CD8-positive, alpha-beta memory T cell (primary cell): ENCODE measurements at regions not wholly inside any gene's neighbourhood (a gene's known extent, or its start where the extent isn't known, plus 50 kb on each side); places are given as distances from the start of the nearest gene placed in this dataset.
"Not testable (repeated sequence)": the region's sequence is repeated elsewhere in the genome, so short reads cannot be mapped to it uniquely, and the experiment has no call there.

ENCODE experiments used
- CTCF ChIA-PET: fragments of 350-600 bp; sonication (Branson Sonifier 250); formaldehyde crosslinking; loops from one replicate; lab custom pipeline; 2021; ENCODE audit warnings: antibody characterized with exemption; lab: Charles Lee
- POLR2A ChIA-PET: fragments of 350-600 bp; sonication (Branson Sonifier 250); formaldehyde crosslinking; loops from one replicate; lab custom pipeline; 2021; ENCODE audit warnings: antibody characterized with exemption; lab: Charles Lee
- DNase-seq, 5 donors: peaks; one replicate each; pipeline versions ENCODE4 v3.0.0 to v3.0.0-alpha.2; 2020 to 2022; ENCODE audit warnings: mixed read lengths in 1 of 5
- H3K27ac ChIP-seq: one replicate; pipeline ENCODE4 v1.7.0; 2013; ENCODE audit warnings: low read depth, mild to moderate bottlenecking, low read length, moderate library complexity
- H3K27me3 ChIP-seq: 2 replicates; pipeline ENCODE4 v1.7.0; 2013; ENCODE audit warnings: low read length, mild to moderate bottlenecking; ENCODE audit not compliant: insufficient read depth, poor library complexity, severe bottlenecking
- H3K36me3 ChIP-seq: 2 replicates; pipeline ENCODE4 v1.7.0; 2013; ENCODE audit warnings: mild to moderate bottlenecking, low read length, moderate library complexity; ENCODE audit not compliant: insufficient read depth
- H3K4me1 ChIP-seq: 2 replicates; pipeline ENCODE4 v1.7.0; 2013; ENCODE audit warnings: mild to moderate bottlenecking, low read length, moderate library complexity; ENCODE audit not compliant: insufficient read depth
- H3K4me3 ChIP-seq: 2 replicates; pipeline ENCODE4 v1.7.0; 2013; ENCODE audit warnings: mild to moderate bottlenecking, low read length
- H3K9me3 ChIP-seq: 2 replicates; pipeline ENCODE4 v1.7.0; 2013; ENCODE audit warnings: mild to moderate bottlenecking, low read length
- H3K27ac Mint-ChIP-seq, 8 donors: one replicate each; pipeline ENCODE4 v1.8.0; 2020 to 2021; ENCODE audit warnings: mixed read lengths in 8 of 8, mild to moderate bottlenecking in 6 of 8, inconsistent platforms in 3 of 8, moderate library complexity in 3 of 8
- H3K27me3 Mint-ChIP-seq, 2 donors: one replicate each; pipeline ENCODE4 v1.8.0; 2020 to 2021; ENCODE audit warnings: mixed read lengths in 2 of 2, mild to moderate bottlenecking in 1 of 2, moderate library complexity in 1 of 2
- H3K36me3 Mint-ChIP-seq, 3 donors: one replicate each; pipeline ENCODE4 v1.8.0; 2020 to 2021; ENCODE audit warnings: mixed read lengths in 3 of 3, inconsistent platforms in 1 of 3, mild to moderate bottlenecking in 1 of 3
- H3K4me1 Mint-ChIP-seq, 3 donors: one replicate each; pipeline ENCODE4 v1.8.0; 2020 to 2021; ENCODE audit warnings: mixed read lengths in 3 of 3, inconsistent platforms in 1 of 3, mild to moderate bottlenecking in 1 of 3
- H3K4me3 Mint-ChIP-seq, 7 donors: one replicate each; pipeline ENCODE4 v1.8.0; 2020 to 2021; ENCODE audit warnings: mixed read lengths in 7 of 7, mild to moderate bottlenecking in 6 of 7, moderate library complexity in 4 of 7, inconsistent platforms in 2 of 7
- H3K9me3 Mint-ChIP-seq, 5 donors: one replicate each; pipeline ENCODE4 v1.8.0; 2020 to 2022; ENCODE audit warnings: mixed read lengths in 5 of 5, mild to moderate bottlenecking in 3 of 5, moderate library complexity in 2 of 5, inconsistent platforms in 1 of 5

DNA sequence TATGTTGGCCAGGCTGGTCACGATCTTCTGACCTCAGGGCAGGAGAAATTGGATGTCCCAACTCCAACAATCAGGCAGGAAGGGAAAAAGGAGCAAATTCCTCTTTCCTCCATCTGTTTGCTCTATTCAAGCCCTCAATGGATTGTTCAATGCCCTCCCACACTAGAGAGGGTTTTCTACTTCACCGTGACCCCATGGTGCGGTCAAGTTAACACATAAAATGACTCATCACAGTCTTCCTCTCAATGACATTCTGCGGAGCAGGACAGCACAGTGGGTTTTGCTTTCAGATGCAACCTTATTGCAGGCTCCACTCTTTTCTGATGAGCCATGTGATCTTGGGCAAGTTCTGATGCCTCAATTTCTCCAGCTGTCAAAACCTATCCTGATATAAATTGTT, 364.9 kb downstream of the ANKRD30A start:
- Mint-ChIP-seq H3K36me3 (no peaks in the 10 kb centered on the region), H3K27ac (no peak overlapping the region), H3K9me3 (peaks cover 0 to 15% (median 7%) of the 10 kb centered on the region in 5 donors), H3K4me1 (no peaks in the 10 kb centered on the region), H3K4me3 (no peak overlapping the region), H3K27me3 (no peaks in the 10 kb centered on the region)
- no peaks in the 10 kb centered on the region for H3K4me1 ChIP-seq
- no peak overlapping the region for H3K27ac ChIP-seq
- DNase-seq = no peak
- H3K9me3 ChIP-seq = no peaks in the 10 kb centered on the region
- POLR2A ChIA-PET = no interaction called here
- CTCF ChIA-PET = no interaction called here
- H3K4me3 ChIP-seq = no peak overlapping the region
- H3K36me3 ChIP-seq = no peaks in the 10 kb centered on the region
- H3K27me3 ChIP-seq = no peaks in the 10 kb centered on the region

DNA sequence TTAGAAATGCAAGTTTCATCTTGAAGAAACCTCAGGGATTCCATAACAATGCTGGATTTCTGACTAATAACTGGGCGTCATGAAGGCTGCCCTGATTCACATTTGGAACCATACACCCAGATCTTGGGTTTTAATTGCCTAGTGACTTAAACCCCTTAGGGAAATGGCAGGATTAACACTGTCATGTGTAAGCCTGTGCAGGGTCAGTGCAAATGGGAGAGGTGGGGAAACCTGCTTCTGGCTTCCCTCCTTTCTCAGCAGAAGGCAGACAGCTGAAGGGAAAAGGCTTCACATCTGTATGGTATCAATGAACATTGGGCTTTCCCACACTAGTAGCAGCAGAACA, 364.2 kb downstream of the ANKRD30A start:
- DNase-seq = no peak
- no peak overlapping the region for H3K4me3 Mint-ChIP-seq
- no peaks in the 10 kb centered on the region for H3K27me3 ChIP-seq
- no peaks in the 10 kb centered on the region for H3K36me3 ChIP-seq
- H3K27me3 Mint-ChIP-seq = no peaks in the 10 kb centered on the region
- H3K4me3 ChIP-seq = no peak overlapping the region
- no peaks in the 10 kb centered on the region for H3K4me1 Mint-ChIP-seq
- H3K36me3 Mint-ChIP-seq = no peaks in the 10 kb centered on the region
- no peaks in the 10 kb centered on the region for H3K4me1 ChIP-seq
- POLR2A ChIA-PET = no interaction called here
- CTCF ChIA-PET = no interaction called here
- peaks cover 0 to 15% (median 7%) of the 10 kb centered on the region in 5 donors for H3K9me3 Mint-ChIP-seq
- no peak overlapping the region for H3K27ac Mint-ChIP-seq
- H3K9me3 ChIP-seq = no peaks in the 10 kb centered on the region
- no peak overlapping the region for H3K27ac ChIP-seq

GRCh38 chr10:37488792-37489657, 363.6 kb downstream of the ANKRD30A start:
- Histone ChIP-seq H3K36me3 (no peaks in the 10 kb centered on the region), H3K27ac (no peak overlapping the region), H3K4me3 (no peak overlapping the region), H3K9me3 (no peaks in the 10 kb centered on the region), H3K4me1 (no peaks in the 10 kb centered on the region), H3K27me3 (no peaks in the 10 kb centered on the region)
- peaks cover 0 to 13% (median 7%) of the 10 kb centered on the region in 5 donors for H3K9me3 Mint-ChIP-seq
- POLR2A ChIA-PET = no interaction called here
- H3K4me1 Mint-ChIP-seq = no peaks in the 10 kb centered on the region
- no peak for DNase-seq
- H3K27ac Mint-ChIP-seq = no peak overlapping the region
- no peaks in the 10 kb centered on the region for H3K36me3 Mint-ChIP-seq
- no peak overlapping the region for H3K4me3 Mint-ChIP-seq
- CTCF ChIA-PET = no interaction called here
- no peaks in the 10 kb centered on the region for H3K27me3 Mint-ChIP-seq

DNA sequence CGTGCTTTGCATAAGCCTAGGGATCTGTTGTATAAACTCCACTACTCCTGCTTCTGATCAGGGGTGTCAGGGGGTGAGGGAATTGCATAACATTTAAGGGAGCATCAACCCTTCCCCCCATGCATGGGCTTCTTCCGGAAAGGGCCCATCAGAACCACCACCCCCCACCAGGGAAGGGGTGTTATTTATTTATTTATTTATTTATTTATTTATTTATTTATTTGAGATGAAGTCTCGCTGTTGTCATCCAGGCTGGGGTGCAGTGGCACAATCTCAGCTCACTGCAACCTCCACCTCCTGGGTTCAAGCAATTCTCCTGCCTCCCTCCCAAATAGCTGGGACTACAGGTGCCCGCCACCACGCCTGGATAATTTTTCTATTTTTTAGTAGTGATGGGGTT, 355.2 kb downstream of the ANKRD30A start:
- H3K27ac Mint-ChIP-seq, H3K27me3 Mint-ChIP-seq, DNase-seq, H3K27me3 ChIP-seq, H3K36me3 ChIP-seq, H3K4me3 ChIP-seq, POLR2A ChIA-PET, H3K4me1 ChIP-seq, H3K9me3 ChIP-seq, H3K27ac ChIP-seq, CTCF ChIA-PET, H3K4me3 Mint-ChIP-seq, H3K4me1 Mint-ChIP-seq, H3K36me3 Mint-ChIP-seq: not testable (repeated sequence)
- H3K9me3 Mint-ChIP-seq = peaks cover 0 to 11% (median 6%) of the 10 kb centered on the region in 5 donors

DNA sequence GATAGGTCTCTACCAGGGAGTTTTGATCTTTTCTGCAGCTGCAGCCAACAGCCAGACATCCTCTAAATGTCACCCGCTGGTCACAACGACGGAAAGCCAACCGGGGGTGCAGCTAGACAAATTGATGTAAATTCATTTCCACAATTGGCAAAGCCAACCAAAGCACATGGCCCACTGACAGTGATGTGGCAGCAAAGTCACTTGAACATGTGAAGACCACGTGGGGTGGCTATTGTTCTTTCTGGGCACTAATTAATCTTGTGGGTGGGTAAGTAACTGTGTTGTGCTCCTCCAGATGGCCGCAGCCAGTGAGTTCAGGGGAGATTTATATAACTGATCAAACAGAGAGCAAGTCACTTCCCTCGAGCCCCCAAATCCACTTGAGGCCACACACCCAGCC, 354.1 kb downstream of the ANKRD30A start:
- Histone ChIP-seq H3K27me3 (no peaks in the 10 kb centered on the region), H3K9me3 (no peaks in the 10 kb centered on the region), H3K4me3 (no peak overlapping the region), H3K27ac (no peak overlapping the region), H3K36me3 (no peaks in the 10 kb centered on the region), H3K4me1 (no peaks in the 10 kb centered on the region)
- no peak overlapping the region for H3K4me3 Mint-ChIP-seq
- no peaks in the 10 kb centered on the region for H3K36me3 Mint-ChIP-seq
- ChIA-PET CTCF (no interaction called here), POLR2A (no interaction called here)
- H3K9me3 Mint-ChIP-seq = peaks cover 0 to 11% (median 3%) of the 10 kb centered on the region in 5 donors
- H3K27ac Mint-ChIP-seq = no peak overlapping the region
- H3K27me3 Mint-ChIP-seq = no peaks in the 10 kb centered on the region
- DNase-seq = no peak
- H3K4me1 Mint-ChIP-seq = no peaks in the 10 kb centered on the region

DNA sequence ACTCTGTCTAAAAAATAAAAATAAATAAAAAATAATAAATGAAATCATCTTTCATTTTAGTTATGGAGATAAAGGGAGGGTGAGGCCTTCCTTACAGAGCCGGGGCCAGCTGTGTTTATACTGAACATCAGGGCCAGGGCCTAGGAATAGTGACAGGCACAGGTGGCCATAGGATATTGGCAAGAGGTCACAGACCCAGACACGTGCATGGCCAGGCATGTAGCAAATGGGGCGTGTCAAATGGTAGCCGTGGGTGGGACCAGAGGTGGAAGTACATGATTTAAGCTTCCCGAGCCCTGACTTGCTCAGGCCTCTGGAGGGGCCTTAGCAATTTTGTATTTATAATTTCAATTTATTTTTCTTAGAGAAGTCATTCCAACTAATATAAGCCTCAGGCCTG, 353.0 kb downstream of the ANKRD30A start:
- Mint-ChIP-seq H3K27ac (no peak overlapping the region), H3K27me3 (no peaks in the 10 kb centered on the region), H3K36me3 (no peaks in the 10 kb centered on the region), H3K9me3 (peaks cover 0 to 16% (median 3%) of the 10 kb centered on the region in 5 donors), H3K4me1 (no peaks in the 10 kb centered on the region), H3K4me3 (no peak overlapping the region)
- DNase-seq = no peak
- Histone ChIP-seq H3K27ac (no peak overlapping the region), H3K36me3 (no peaks in the 10 kb centered on the region), H3K27me3 (no peaks in the 10 kb centered on the region), H3K4me3 (no peak overlapping the region), H3K9me3 (no peaks in the 10 kb centered on the region), H3K4me1 (no peaks in the 10 kb centered on the region)
- ChIA-PET CTCF (no interaction called here), POLR2A (no interaction called here)

GRCh38 chr10:37476285-37476684, 350.9 kb downstream of the ANKRD30A start:
- Histone ChIP-seq H3K27me3 (no peaks in the 10 kb centered on the region), H3K9me3 (no peaks in the 10 kb centered on the region), H3K4me3 (no peak overlapping the region), H3K4me1 (no peaks in the 10 kb centered on the region), H3K27ac (no peak overlapping the region), H3K36me3 (no peaks in the 10 kb centered on the region)
- POLR2A ChIA-PET = no interaction called here
- Mint-ChIP-seq H3K36me3 (no peaks in the 10 kb centered on the region), H3K27me3 (no peaks in the 10 kb centered on the region), H3K9me3 (peaks cover 0 to 17% (median 7%) of the 10 kb centered on the region in 5 donors), H3K4me3 (no peak overlapping the region), H3K27ac (no peak overlapping the region), H3K4me1 (no peaks in the 10 kb centered on the region)
- DNase-seq = no peak
- CTCF ChIA-PET = no interaction called here

DNA sequence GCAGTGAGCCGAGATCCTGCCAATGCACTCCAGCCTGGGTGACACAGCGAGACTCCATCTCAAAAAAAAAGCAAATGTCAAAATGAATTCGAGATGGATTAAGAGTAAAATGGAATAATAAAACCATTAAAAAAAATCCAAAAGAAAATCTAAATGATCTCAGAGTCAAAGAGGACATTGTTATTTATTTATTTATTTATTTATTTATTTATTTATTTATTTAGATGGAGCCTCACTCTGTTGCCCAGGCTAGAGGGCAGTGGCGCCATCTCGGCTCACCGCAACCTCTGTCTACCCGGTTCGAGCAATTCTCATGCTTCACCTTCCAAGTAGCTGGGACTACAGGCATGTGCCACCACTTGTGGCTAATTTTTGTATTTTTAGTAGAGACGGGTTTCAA, 349.2 kb downstream of the ANKRD30A start:
- ChIA-PET CTCF (no interaction called here), POLR2A (no interaction called here)
- Histone ChIP-seq H3K36me3 (no peaks in the 10 kb centered on the region), H3K4me1 (no peaks in the 10 kb centered on the region), H3K27ac (no peak overlapping the region), H3K9me3 (no peaks in the 10 kb centered on the region), H3K4me3 (no peak overlapping the region), H3K27me3 (no peaks in the 10 kb centered on the region)
- no peak overlapping the region for H3K4me3 Mint-ChIP-seq
- H3K4me1 Mint-ChIP-seq = no peaks in the 10 kb centered on the region
- no peak overlapping the region for H3K27ac Mint-ChIP-seq
- H3K9me3 Mint-ChIP-seq = peaks cover 4 to 20% (median 11%) of the 10 kb centered on the region in 5 donors
- no peak for DNase-seq
- H3K36me3 Mint-ChIP-seq = no peaks in the 10 kb centered on the region
- no peaks in the 10 kb centered on the region for H3K27me3 Mint-ChIP-seq
